GM12878 (cell line): ENCODE measurements at regions not wholly inside any gene's neighbourhood (a gene's known extent, or its start where the extent isn't known, plus 50 kb on each side); places are given as distances from the start of the nearest gene placed in this dataset.

Experiments used
- NFXL1 ChIP-seq: fragments of 450-650 bp; IDR thresholded peaks from 2 replicates; pipeline ENCODE4 v1.6.1; 2017; ENCODE audit warnings: antibody characterized with exemption, mild to moderate bottlenecking, borderline replicate concordance
- POLR2A ChIP-seq: IDR thresholded peaks from 2 replicates; pipeline ENCODE4 v1.6.1; 2011; ENCODE audit warnings: low read depth, mild to moderate bottlenecking, low read length
- SIN3A ChIP-seq: IDR thresholded peaks from 2 replicates; pipeline ENCODE4 v1.6.1; 2012; ENCODE audit warnings: low read depth, low read length, improper control_type of control experiment
- TF ChIP-seq, protein P1 (sequence below), 3 experiments: IDR thresholded peaks in 2 of 3; conservative IDR thresholded peaks in 1 of 3; 2 replicates each; pipeline ENCODE4 v1.5.1; 2011; ENCODE audit warnings: low read depth in 3 of 3, low read length in 3 of 3, mild to moderate bottlenecking in 3 of 3, control low read depth in 2 of 3, moderate library complexity in 2 of 3, inconsistent platforms in 1 of 3, mixed read lengths in 1 of 3; ENCODE audit not compliant: control insufficient read depth in 2 of 3, insufficient read depth in 1 of 3; ENCODE audit errors: extremely low read depth in 1 of 3

DNA sequence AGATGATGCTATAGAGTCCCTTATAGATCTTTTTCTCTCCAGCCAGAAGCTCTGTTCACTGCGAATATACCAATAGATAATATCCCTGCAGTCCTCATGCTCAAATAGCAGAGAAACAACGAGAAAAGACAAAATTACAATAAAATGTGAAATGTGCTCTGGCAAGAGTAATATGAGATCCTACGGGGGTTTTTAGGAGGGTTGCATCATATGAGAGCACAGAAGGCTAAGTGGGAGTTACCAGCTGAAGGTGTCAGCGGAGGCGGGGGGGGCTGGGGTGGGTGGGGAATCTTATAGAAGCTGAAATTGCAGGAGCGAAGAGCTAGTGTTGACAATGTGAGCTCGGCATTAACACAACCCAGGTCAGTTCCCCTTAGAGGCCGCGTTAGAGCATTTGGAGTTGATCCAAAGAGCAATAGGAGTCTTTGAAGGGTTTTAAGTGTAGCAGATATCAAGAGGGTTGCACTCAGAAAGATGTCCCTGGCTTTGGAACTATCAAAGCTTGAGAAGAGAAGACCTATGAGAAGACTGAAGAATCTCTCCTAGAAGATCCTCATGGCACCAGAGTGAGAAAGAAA is 109.7 kb downstream of the BASP1 start:
- TF ChIP-seq NFXL1, result no peak
- TF ChIP-seq POLR2A, result no peak
- TF ChIP-seq, protein P1, sequence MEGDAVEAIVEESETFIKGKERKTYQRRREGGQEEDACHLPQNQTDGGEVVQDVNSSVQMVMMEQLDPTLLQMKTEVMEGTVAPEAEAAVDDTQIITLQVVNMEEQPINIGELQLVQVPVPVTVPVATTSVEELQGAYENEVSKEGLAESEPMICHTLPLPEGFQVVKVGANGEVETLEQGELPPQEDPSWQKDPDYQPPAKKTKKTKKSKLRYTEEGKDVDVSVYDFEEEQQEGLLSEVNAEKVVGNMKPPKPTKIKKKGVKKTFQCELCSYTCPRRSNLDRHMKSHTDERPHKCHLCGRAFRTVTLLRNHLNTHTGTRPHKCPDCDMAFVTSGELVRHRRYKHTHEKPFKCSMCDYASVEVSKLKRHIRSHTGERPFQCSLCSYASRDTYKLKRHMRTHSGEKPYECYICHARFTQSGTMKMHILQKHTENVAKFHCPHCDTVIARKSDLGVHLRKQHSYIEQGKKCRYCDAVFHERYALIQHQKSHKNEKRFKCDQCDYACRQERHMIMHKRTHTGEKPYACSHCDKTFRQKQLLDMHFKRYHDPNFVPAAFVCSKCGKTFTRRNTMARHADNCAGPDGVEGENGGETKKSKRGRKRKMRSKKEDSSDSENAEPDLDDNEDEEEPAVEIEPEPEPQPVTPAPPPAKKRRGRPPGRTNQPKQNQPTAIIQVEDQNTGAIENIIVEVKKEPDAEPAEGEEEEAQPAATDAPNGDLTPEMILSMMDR (IDR thresholded peaks at IDR 0.05 in 2 of 3, conservative IDR thresholded peaks at IDR 0.05 in 1 of 3; ENCODE audit: control insufficient read depth in 2 of 3, extremely low read depth in 1 of 3, insufficient read depth in 1 of 3, low read depth in 3 of 3, low read length in 3 of 3), result no peak
- no peak for TF ChIP-seq SIN3A
